Natural killer cell (primary cell): ENCODE measurements at regions not wholly inside any gene's neighbourhood (a gene's known extent, or its start where the extent isn't known, plus 50 kb on each side); places are given as distances from the start of the nearest gene placed in this dataset.

Source experiments
- ATAC-seq, 3 donors: fragments of 150-1000 bp in 2 of 3; fragments of 200-7000 bp in 1 of 3; cut with Tn5 transposase; 1 replicate in 1 of 3; 2 replicates in 2 of 3; pipeline ENCODE4 v1.10.0; 2021; ENCODE audit warnings: mild to moderate bottlenecking in 2 of 3, moderate library complexity in 2 of 3
- DNase-seq, 2 donors: peaks; one replicate each; pipeline versions ENCODE4 v3.0.0 to v3.0.0-alpha.2; 2013 to 2021; ENCODE audit warnings: mixed read lengths in 1 of 2
- H3K27ac ChIP-seq: one replicate; pipeline ENCODE4 v1.5.1; 2013; ENCODE audit warnings: mild to moderate bottlenecking, low read length
- H3K27me3 ChIP-seq: one replicate; pipeline ENCODE4 v1.6.1; 2013; ENCODE audit warnings: low read length; ENCODE audit not compliant: control insufficient read depth, insufficient read depth
- H3K36me3 ChIP-seq: one replicate; pipeline ENCODE4 v1.6.1; 2013; ENCODE audit warnings: low read length; ENCODE audit not compliant: control insufficient read depth, insufficient read depth
- H3K4me1 ChIP-seq: one replicate; pipeline ENCODE4 v1.6.1; 2013; ENCODE audit warnings: low read length; ENCODE audit not compliant: control insufficient read depth, insufficient read depth
- H3K4me3 ChIP-seq: one replicate; pipeline ENCODE4 v1.5.1; 2013; ENCODE audit warnings: low read length
- H3K9me3 ChIP-seq: one replicate; pipeline ENCODE4 v1.6.1; 2013; ENCODE audit warnings: low read length; ENCODE audit not compliant: control insufficient read depth, insufficient read depth
- H3K27ac Mint-ChIP-seq, 2 donors: one replicate each; pipeline ENCODE4 v1.8.0; 2022; ENCODE audit warnings: mild to moderate bottlenecking in 2 of 2, mixed read lengths in 2 of 2, moderate library complexity in 1 of 2
- H3K27me3 Mint-ChIP-seq, 2 donors: one replicate each; pipeline ENCODE4 v1.8.0; 2022; ENCODE audit warnings: low read depth in 2 of 2, mixed read lengths in 2 of 2
- H3K36me3 Mint-ChIP-seq: one replicate; pipeline ENCODE4 v1.8.0; 2022; ENCODE audit warnings: mixed read lengths
- H3K4me1 Mint-ChIP-seq, 2 donors: one replicate each; pipeline ENCODE4 v1.8.0; 2022; ENCODE audit warnings: mixed read lengths in 2 of 2
- H3K4me3 Mint-ChIP-seq: one replicate; pipeline ENCODE4 v1.8.0; 2022; ENCODE audit warnings: mild to moderate bottlenecking, moderate library complexity, mixed read lengths
- H3K9me3 Mint-ChIP-seq, 2 donors: one replicate each; pipeline ENCODE4 v1.8.0; 2022; ENCODE audit warnings: mixed read lengths in 2 of 2
- WGBS: methylation state at CpG from one replicate; pipeline ENCODE4 v1.1.7; 2013; ENCODE audit warnings: missing lambda C conversion rate; ENCODE audit not compliant: insufficient coverage; 5-methylcytosine and 5-hydroxymethylcytosine counted together
- intact Hi-C: fragments of 100-400 bp; cut with micrococcal nuclease; formaldehyde crosslinking; loops from one replicate; pipeline ENCODE4 v1.14.2; 2022
- TF ChIP-seq, protein P1 (sequence below): fragments of 200-600 bp; IDR thresholded peaks from one replicate; pipeline ENCODE4 v1.8.0; 2022; ENCODE audit warnings: antibody characterized with exemption

GRCh38 chr20:40738976-40739375 lies 49.9 kb upstream of the MAFB start:
- H3K27ac Mint-ChIP-seq = no peak overlapping the region
- peaks cover 6% of the 10 kb centered on the region for H3K27me3 ChIP-seq
- no peak for ATAC-seq
- H3K4me1 Mint-ChIP-seq = peaks cover 0 to 8% of the 10 kb centered on the region in 2 donors
- H3K27me3 Mint-ChIP-seq = peaks cover 30 to 33% of the 10 kb centered on the region in 2 donors
- no peak overlapping the region for H3K27ac ChIP-seq
- TF ChIP-seq, protein P1, sequence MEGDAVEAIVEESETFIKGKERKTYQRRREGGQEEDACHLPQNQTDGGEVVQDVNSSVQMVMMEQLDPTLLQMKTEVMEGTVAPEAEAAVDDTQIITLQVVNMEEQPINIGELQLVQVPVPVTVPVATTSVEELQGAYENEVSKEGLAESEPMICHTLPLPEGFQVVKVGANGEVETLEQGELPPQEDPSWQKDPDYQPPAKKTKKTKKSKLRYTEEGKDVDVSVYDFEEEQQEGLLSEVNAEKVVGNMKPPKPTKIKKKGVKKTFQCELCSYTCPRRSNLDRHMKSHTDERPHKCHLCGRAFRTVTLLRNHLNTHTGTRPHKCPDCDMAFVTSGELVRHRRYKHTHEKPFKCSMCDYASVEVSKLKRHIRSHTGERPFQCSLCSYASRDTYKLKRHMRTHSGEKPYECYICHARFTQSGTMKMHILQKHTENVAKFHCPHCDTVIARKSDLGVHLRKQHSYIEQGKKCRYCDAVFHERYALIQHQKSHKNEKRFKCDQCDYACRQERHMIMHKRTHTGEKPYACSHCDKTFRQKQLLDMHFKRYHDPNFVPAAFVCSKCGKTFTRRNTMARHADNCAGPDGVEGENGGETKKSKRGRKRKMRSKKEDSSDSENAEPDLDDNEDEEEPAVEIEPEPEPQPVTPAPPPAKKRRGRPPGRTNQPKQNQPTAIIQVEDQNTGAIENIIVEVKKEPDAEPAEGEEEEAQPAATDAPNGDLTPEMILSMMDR = no peak
- no peaks in the 10 kb centered on the region for H3K9me3 Mint-ChIP-seq
- no peak overlapping the region for H3K4me3 ChIP-seq
- peaks cover 6% of the 10 kb centered on the region for H3K4me1 ChIP-seq
- H3K36me3 ChIP-seq = no peaks in the 10 kb centered on the region
- intact Hi-C loops = no loop called here
- no peak overlapping the region for H3K4me3 Mint-ChIP-seq
- H3K9me3 ChIP-seq = no peaks in the 10 kb centered on the region
- no peaks in the 10 kb centered on the region for H3K36me3 Mint-ChIP-seq
- no peak for DNase-seq
- WGBS = 86% methylated on average over 8 of the region's 9 CpGs

DNA sequence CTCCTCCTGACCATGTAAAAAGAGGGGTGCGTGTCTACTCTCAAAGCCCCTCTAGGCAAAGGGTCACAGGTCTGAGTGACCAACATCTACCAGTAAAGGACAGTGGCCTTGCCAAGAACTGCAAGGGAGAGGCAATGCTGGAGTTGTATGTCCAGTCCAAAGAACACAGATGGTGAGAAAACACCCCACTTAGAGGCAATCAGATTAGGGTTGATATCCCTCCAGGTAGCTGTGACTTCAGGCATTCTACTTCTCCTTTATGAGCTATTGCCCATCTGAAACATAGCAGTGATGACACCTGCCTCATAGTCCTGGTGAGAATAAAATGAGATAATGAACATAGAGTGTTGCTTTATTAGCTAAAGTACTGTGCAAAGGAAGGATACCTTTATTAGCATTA lies 50.8 kb upstream of the MAFB start:
- TF ChIP-seq, protein P1 = no peak
- no peak overlapping the region for H3K27ac Mint-ChIP-seq
- peaks cover 0 to 13% of the 10 kb centered on the region in 2 donors for H3K4me1 Mint-ChIP-seq
- H3K9me3 ChIP-seq = no peaks in the 10 kb centered on the region
- no peaks in the 10 kb centered on the region for H3K9me3 Mint-ChIP-seq
- intact Hi-C loops = no loop called here
- ATAC-seq (no peak), DNase-seq (no peak)
- no peaks in the 10 kb centered on the region for H3K36me3 Mint-ChIP-seq
- no peaks in the 10 kb centered on the region for H3K36me3 ChIP-seq
- 73% methylated on average over 1 of the region's 1 CpG for WGBS
- H3K27me3 Mint-ChIP-seq = peaks cover 33 to 37% of the 10 kb centered on the region in 2 donors
- H3K27me3 ChIP-seq = peaks cover 2% of the 10 kb centered on the region
- no peak overlapping the region for H3K27ac ChIP-seq
- no peak overlapping the region for H3K4me3 ChIP-seq
- H3K4me1 ChIP-seq = peaks cover 6% of the 10 kb centered on the region
- no peak overlapping the region for H3K4me3 Mint-ChIP-seq

GRCh38 chr20:40741507-40742106 lies 52.6 kb upstream of the MAFB start:
- Mint-ChIP-seq H3K27me3 (peaks cover 22 to 38% of the 10 kb centered on the region in 2 donors), H3K36me3 (no peaks in the 10 kb centered on the region), H3K27ac (no peak overlapping the region), H3K4me1 (peaks cover 0 to 13% of the 10 kb centered on the region in 2 donors), H3K4me3 (no peak overlapping the region), H3K9me3 (no peaks in the 10 kb centered on the region)
- intact Hi-C loops = loop anchor here (1.0 kb wide), 2 partner anchors 205 to 222 kb away; no protein-coding TSS in a partner anchor
- DNase-seq (peak; percentile 28 to 66), ATAC-seq (peak in 2 of 3 donors; percentile 52 to 65)
- H3K4me3 ChIP-seq = no peak overlapping the region
- H3K4me1 ChIP-seq = peaks cover 6% of the 10 kb centered on the region
- H3K9me3 ChIP-seq = no peaks in the 10 kb centered on the region
- H3K27me3 ChIP-seq = no peaks in the 10 kb centered on the region
- TF ChIP-seq, protein P1 = peak; percentile 75
- 57% methylated on average over 5 of the region's 6 CpGs for WGBS
- no peak overlapping the region for H3K27ac ChIP-seq
- no peaks in the 10 kb centered on the region for H3K36me3 ChIP-seq
